Left lung (tissue), 4 donors: ENCODE measurements at regions not wholly inside any gene's neighbourhood (a gene's known extent, or its start where the extent isn't known, plus 50 kb on each side); places are given as distances from the start of the nearest gene placed in this dataset.
A peak's percentile ranks its signal among the peaks of the same experiment; 100 is the strongest.

Source experiments
- ATAC-seq: fragments of 200-7000 bp; cut with Tn5 transposase; one replicate; pipeline ENCODE4 v1.9.1; 2020; ENCODE audit warnings: moderate library complexity
- DNase-seq, 4 donors: peaks; one replicate each; pipeline ENCODE4 v3.0.0-alpha.2; 2013 to 2020
- H3K27ac ChIP-seq, 2 donors: fragments of 200-600 bp; sonication (generic) in 1 of 2; one replicate each; pipeline versions ENCODE4 v1.5.0 to v1.8.0; 2020 to 2021
- H3K27me3 ChIP-seq, 2 donors: fragments of 200-600 bp; sonication (generic) in 1 of 2; one replicate each; pipeline versions ENCODE4 v1.5.0 to v1.8.0; 2020 to 2021
- H3K36me3 ChIP-seq, 2 donors: fragments of 200-600 bp; sonication (generic) in 1 of 2; one replicate each; pipeline versions ENCODE4 v1.5.0 to v1.8.0; 2020 to 2021
- H3K4me1 ChIP-seq, 2 donors: fragments of 200-600 bp; one replicate each; pipeline ENCODE4 v1.8.0; 2021
- H3K4me3 ChIP-seq, 2 donors: fragments of 200-600 bp; sonication (generic) in 1 of 2; one replicate each; pipeline versions ENCODE4 v1.5.0 to v1.8.0; 2020 to 2021; ENCODE audit warnings: mild to moderate bottlenecking in 1 of 2
- H3K9me3 ChIP-seq, 2 donors: fragments of 200-600 bp; sonication (generic) in 1 of 2; one replicate each; pipeline versions ENCODE4 v1.5.0 to v1.8.0; 2020 to 2021
- intact Hi-C, 2 donors: fragments of 100-400 bp; cut with DNase I; formaldehyde crosslinking; loops; one replicate each; pipeline versions ENCODE4 v1.11.2 to v1.14.2; 2022
- TF ChIP-seq, protein P1 (sequence below), 2 donors: fragments of 200-600 bp; sonication (generic) in 1 of 2; IDR thresholded peaks; one replicate each; pipeline versions ENCODE4 v1.5.0 to v1.8.0; 2021; ENCODE audit warnings: antibody characterized with exemption in 2 of 2
- donor health status: DM: no; HTN: yes; CAD: no.
- donor health status: DM: no; HTN: no; CAD: no.

DNA sequence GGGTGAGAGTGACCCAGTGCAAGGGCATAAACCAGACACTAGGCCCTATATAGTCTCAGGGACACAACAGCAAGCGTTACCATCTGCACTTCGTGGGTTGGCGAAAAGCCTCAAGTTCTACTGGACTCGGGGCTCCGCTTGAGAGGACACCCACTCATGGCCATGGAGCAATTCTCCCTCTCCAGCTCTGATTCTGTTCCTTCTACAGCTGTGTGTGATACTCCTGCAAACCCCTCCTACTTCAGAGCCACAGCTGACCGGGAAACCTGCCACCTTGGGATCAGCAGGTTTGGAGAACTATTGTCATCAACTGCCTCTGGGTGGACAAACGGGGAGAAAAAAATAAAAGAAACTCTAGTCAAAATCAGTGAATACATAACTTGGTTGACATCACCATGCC is 306.9 kb downstream of the FGFR2 start:
- intact Hi-C loops: no loop called here
- TF ChIP-seq, protein P1, sequence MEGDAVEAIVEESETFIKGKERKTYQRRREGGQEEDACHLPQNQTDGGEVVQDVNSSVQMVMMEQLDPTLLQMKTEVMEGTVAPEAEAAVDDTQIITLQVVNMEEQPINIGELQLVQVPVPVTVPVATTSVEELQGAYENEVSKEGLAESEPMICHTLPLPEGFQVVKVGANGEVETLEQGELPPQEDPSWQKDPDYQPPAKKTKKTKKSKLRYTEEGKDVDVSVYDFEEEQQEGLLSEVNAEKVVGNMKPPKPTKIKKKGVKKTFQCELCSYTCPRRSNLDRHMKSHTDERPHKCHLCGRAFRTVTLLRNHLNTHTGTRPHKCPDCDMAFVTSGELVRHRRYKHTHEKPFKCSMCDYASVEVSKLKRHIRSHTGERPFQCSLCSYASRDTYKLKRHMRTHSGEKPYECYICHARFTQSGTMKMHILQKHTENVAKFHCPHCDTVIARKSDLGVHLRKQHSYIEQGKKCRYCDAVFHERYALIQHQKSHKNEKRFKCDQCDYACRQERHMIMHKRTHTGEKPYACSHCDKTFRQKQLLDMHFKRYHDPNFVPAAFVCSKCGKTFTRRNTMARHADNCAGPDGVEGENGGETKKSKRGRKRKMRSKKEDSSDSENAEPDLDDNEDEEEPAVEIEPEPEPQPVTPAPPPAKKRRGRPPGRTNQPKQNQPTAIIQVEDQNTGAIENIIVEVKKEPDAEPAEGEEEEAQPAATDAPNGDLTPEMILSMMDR (IDR thresholded peaks at IDR 0.05): no peak
- Histone ChIP-seq H3K4me1 (no peaks in the 10 kb centered on the region), H3K27me3 (peaks cover 0 to 10% of the 10 kb centered on the region in 2 donors), H3K36me3 (no peaks in the 10 kb centered on the region), H3K4me3 (no peak overlapping the region), H3K9me3 (no peaks in the 10 kb centered on the region), H3K27ac (no peak overlapping the region)
- no peak for DNase-seq
- no peak for ATAC-seq

GRCh38 chr10:121291823-121292222 is 306.4 kb downstream of the FGFR2 start:
- ATAC-seq (no peak), DNase-seq (no peak)
- Histone ChIP-seq H3K27me3 (peaks cover 0 to 10% of the 10 kb centered on the region in 2 donors), H3K36me3 (no peaks in the 10 kb centered on the region), H3K27ac (no peak overlapping the region), H3K4me3 (no peak overlapping the region), H3K9me3 (no peaks in the 10 kb centered on the region), H3K4me1 (no peaks in the 10 kb centered on the region)
- intact Hi-C loops: no loop called here
- TF ChIP-seq, protein P1 (IDR thresholded peaks at IDR 0.05): no peak

DNA sequence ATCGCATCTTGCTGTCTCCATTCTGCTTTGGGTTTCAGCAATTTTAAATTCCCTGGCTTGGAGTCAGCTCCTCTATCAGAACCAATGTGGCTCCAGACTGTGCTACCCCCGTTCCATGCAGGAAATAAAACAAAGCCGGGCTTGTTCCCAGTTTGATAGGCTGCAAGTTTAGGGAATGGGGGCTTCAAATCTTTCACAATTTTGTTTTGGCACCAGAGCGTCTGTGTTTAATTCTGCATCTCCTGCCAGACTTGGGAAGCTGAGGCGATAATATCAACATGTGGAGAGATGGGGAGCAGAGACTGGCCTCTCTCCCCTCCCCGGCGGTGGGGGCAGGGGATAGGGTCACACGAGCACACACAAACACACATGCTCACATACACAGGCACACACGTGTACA is 305.9 kb downstream of the FGFR2 start:
- intact Hi-C loops: no loop called here
- DNase-seq (peak in 2 of 4 donors; percentile 67 to 78), ATAC-seq (no peak)
- H3K36me3 ChIP-seq: no peaks in the 10 kb centered on the region
- H3K27me3 ChIP-seq: peaks cover 0 to 10% of the 10 kb centered on the region in 2 donors
- H3K27ac ChIP-seq: no peak overlapping the region
- TF ChIP-seq, protein P1 (IDR thresholded peaks at IDR 0.05): no peak
- no peaks in the 10 kb centered on the region for H3K4me1 ChIP-seq
- H3K9me3 ChIP-seq: no peaks in the 10 kb centered on the region
- H3K4me3 ChIP-seq: no peak overlapping the region

DNA sequence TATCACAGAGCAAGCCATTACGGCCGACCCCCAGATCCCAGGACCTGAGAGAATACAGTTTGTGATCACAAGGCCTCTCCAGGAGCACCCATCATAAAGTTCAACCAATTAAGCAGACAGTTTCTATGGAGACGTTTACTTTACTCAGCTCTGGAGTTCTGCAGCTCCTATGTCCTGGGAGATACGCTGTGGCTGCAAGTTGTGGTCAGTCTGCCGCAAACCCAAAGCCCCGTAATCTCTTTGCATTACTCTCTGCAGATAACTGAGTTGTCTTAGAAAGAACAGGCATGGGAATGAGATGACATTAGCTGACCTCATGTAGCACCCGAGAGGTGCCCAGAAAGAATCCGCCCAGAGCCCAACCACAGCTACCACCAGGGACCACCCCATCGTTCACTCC is 305.1 kb downstream of the FGFR2 start:
- intact Hi-C loops: no loop called here
- no peak for ATAC-seq

DNA sequence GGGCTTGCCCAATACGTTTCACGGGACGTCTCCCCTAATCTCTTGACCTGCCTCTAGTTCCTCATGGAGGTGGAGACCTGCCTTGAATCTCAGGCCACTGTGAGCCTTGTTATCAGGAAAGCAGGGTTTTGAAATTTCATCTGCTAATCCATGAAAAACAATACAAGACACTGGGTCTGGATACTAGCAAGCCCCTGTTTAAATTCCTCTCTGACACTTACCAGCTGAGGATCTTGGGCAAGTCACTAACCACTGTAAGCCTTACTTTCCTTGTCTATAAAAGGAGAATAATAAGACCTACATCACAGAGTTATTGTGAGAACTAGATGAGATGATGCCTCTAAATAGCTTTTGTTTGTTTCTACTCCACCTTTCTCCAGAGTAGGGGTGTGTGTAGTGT is 303.6 kb downstream of the FGFR2 start:
- TF ChIP-seq, protein P1 (IDR thresholded peaks at IDR 0.05): no peak
- no peaks in the 10 kb centered on the region for H3K4me1 ChIP-seq
- ATAC-seq (no peak), DNase-seq (no peak)
- H3K27me3 ChIP-seq: peaks cover 0 to 10% of the 10 kb centered on the region in 2 donors
- no peaks in the 10 kb centered on the region for H3K9me3 ChIP-seq
- no peak overlapping the region for H3K27ac ChIP-seq
- intact Hi-C loops: no loop called here
- no peaks in the 10 kb centered on the region for H3K36me3 ChIP-seq
- no peak overlapping the region for H3K4me3 ChIP-seq

More for the DNA sequence above, 305.1 kb downstream of the FGFR2 start:
- H3K27ac ChIP-seq: no peak overlapping the region
- H3K27me3 ChIP-seq: peaks cover 0 to 10% of the 10 kb centered on the region in 2 donors
- DNase-seq: no peak
- no peaks in the 10 kb centered on the region for H3K9me3 ChIP-seq
- no peaks in the 10 kb centered on the region for H3K4me1 ChIP-seq
- TF ChIP-seq, protein P1 (IDR thresholded peaks at IDR 0.05): no peak
- H3K4me3 ChIP-seq: no peak overlapping the region
- H3K36me3 ChIP-seq: no peaks in the 10 kb centered on the region
